ENCODE measurements at regions not wholly inside any gene's neighbourhood (a gene's known extent, or its start where the extent isn't known, plus 50 kb on each side); places are given as distances from the start of the nearest gene placed in this dataset.

- TF ChIP-seq GATA2 (IDR thresholded peaks at IDR 0.05; ENCODE audit: low read depth, low read length) (no peak), GATA3 (IDR thresholded peaks at IDR 0.05; ENCODE audit: low read depth, low read length) (no peak)
These were observed 122.4 kb upstream of the PPP2R2D start for GRCh38 chr10:131778385-131778784.

GRCh38 chr10:131778842-131779241 is 122.0 kb upstream of the PPP2R2D start:
- TF ChIP-seq GATA3 (IDR thresholded peaks at IDR 0.05; ENCODE audit: low read depth, low read length) (no peak), GATA2 (IDR thresholded peaks at IDR 0.05; ENCODE audit: low read depth, low read length) (no peak)

GRCh38 chr10:131779661-131780394 is 121.0 kb upstream of the PPP2R2D start:
- TF ChIP-seq GATA2 (IDR thresholded peaks at IDR 0.05; ENCODE audit: low read depth, low read length) (no peak), GATA3 (IDR thresholded peaks at IDR 0.05; ENCODE audit: low read depth, low read length) (no peak)

GRCh38 chr10:131781076-131781475 is 119.7 kb upstream of the PPP2R2D start:
- TF ChIP-seq GATA2 (IDR thresholded peaks at IDR 0.05; ENCODE audit: low read depth, low read length) = no peak
- TF ChIP-seq GATA3 (IDR thresholded peaks at IDR 0.05; ENCODE audit: low read depth, low read length) = no peak

GRCh38 chr10:131781791-131782190 is 119.0 kb upstream of the PPP2R2D start:
- TF ChIP-seq GATA3 (IDR thresholded peaks at IDR 0.05; ENCODE audit: low read depth, low read length) = no peak
- TF ChIP-seq GATA2 (IDR thresholded peaks at IDR 0.05; ENCODE audit: low read depth, low read length) = no peak

GRCh38 chr10:131784363-131785120 is 116.3 kb upstream of the PPP2R2D start:
- TF ChIP-seq GATA3 (IDR thresholded peaks at IDR 0.05; ENCODE audit: low read depth, low read length) (no peak), GATA2 (IDR thresholded peaks at IDR 0.05; ENCODE audit: low read depth, low read length) (no peak)

- no peak for TF ChIP-seq GATA3 (IDR thresholded peaks at IDR 0.05; ENCODE audit: low read depth, low read length)
- TF ChIP-seq GATA2 (IDR thresholded peaks at IDR 0.05; ENCODE audit: low read depth, low read length) = no peak
These were observed 115.7 kb upstream of the PPP2R2D start for GRCh38 chr10:131785121-131785460.

GRCh38 chr10:131786756-131787605 is 113.8 kb upstream of the PPP2R2D start:
- TF ChIP-seq GATA2 (IDR thresholded peaks at IDR 0.05; ENCODE audit: low read depth, low read length) (no peak), GATA3 (IDR thresholded peaks at IDR 0.05; ENCODE audit: low read depth, low read length) (no peak)

- TF ChIP-seq GATA3 (IDR thresholded peaks at IDR 0.05; ENCODE audit: low read depth, low read length) (no peak), GATA2 (IDR thresholded peaks at IDR 0.05; ENCODE audit: low read depth, low read length) (no peak)
These were observed 112.8 kb upstream of the PPP2R2D start for GRCh38 chr10:131787961-131788360.

- no peak for TF ChIP-seq GATA2 (IDR thresholded peaks at IDR 0.05; ENCODE audit: low read depth, low read length)
- TF ChIP-seq GATA3 (IDR thresholded peaks at IDR 0.05; ENCODE audit: low read depth, low read length) = no peak
These were observed 112.4 kb upstream of the PPP2R2D start for GRCh38 chr10:131788386-131788785.

GRCh38 chr10:131789516-131789915 is 111.3 kb upstream of the PPP2R2D start:
- TF ChIP-seq GATA2 (IDR thresholded peaks at IDR 0.05; ENCODE audit: low read depth, low read length) (no peak), GATA3 (IDR thresholded peaks at IDR 0.05; ENCODE audit: low read depth, low read length) (no peak)

- TF ChIP-seq GATA2 (IDR thresholded peaks at IDR 0.05; ENCODE audit: low read depth, low read length) = no peak
- TF ChIP-seq GATA3 (IDR thresholded peaks at IDR 0.05; ENCODE audit: low read depth, low read length) = no peak
These were observed 110.8 kb upstream of the PPP2R2D start for GRCh38 chr10:131790021-131790420.

GRCh38 chr10:131792011-131792651 is 108.7 kb upstream of the PPP2R2D start:
- no peak for TF ChIP-seq GATA3 (IDR thresholded peaks at IDR 0.05; ENCODE audit: low read depth, low read length)
- no peak for TF ChIP-seq GATA2 (IDR thresholded peaks at IDR 0.05; ENCODE audit: low read depth, low read length)

GRCh38 chr10:131792809-131793208 is 108.0 kb upstream of the PPP2R2D start:
- no peak for TF ChIP-seq GATA2 (IDR thresholded peaks at IDR 0.05; ENCODE audit: low read depth, low read length)
- no peak for TF ChIP-seq GATA3 (IDR thresholded peaks at IDR 0.05; ENCODE audit: low read depth, low read length)

All from SH-SY5Y (cell line).